HCT116 (cell line): ENCODE measurements at regions not wholly inside any gene's neighbourhood (a gene's known extent, or its start where the extent isn't known, plus 50 kb on each side); places are given as distances from the start of the nearest gene placed in this dataset.

Source experiments
- ATAC-seq: fragments of 200-7000 bp; cut with Tn5 transposase; 2 replicates; pipeline ENCODE4 v1.9.1; 2020; ENCODE audit warnings: mild to moderate bottlenecking, moderate library complexity
- BruUV-seq: library from RNA; stranded (reverse); fragments of 400-500 nt; replicated peaks from 2 replicates; lab custom pipeline; 2021; lab: Mats Ljungman, UMichigan
- CTCF ChIA-PET: fragments of 300-600 bp; sonication (Branson Sonifier 250); formaldehyde crosslinking; loops from one replicate; lab custom pipeline; 2021; ENCODE audit warnings: antibody characterized with exemption; lab: Charles Lee
- POLR2A ChIA-PET: fragments of 300-600, 350-600 bp; sonication (Branson Sonifier 250); formaldehyde crosslinking; loops from one replicate; lab custom pipeline; 2021; ENCODE audit warnings: antibody characterized with exemption; lab: Charles Lee
- RAD21 ChIA-PET, 2 experiments: fragments of 300-600 bp; sonication (Branson Sonifier 250); formaldehyde crosslinking; loops; one replicate each; lab custom pipeline; 2023; ENCODE audit warnings: low total read pairs in 2 of 2; ENCODE audit not compliant: uncharacterized antibody in 2 of 2, unreplicated experiment in 2 of 2, low non-redundant PET in 1 of 2; lab: Charles Lee
- DNase-seq: peaks from one replicate; pipeline ENCODE4 v3.0.0-alpha.2; 2010; ENCODE audit warnings: low read depth, low spot score
- H2AFZ ChIP-seq: fragments of 200-600 bp; shearing (Covaris generic), sonication (generic); 2 replicates; pipeline ENCODE4 v1.6.1; 2017; ENCODE audit warnings: low read depth, mixed run types, mixed read lengths, antibody characterized with exemption, low read length; ENCODE audit not compliant: poor library complexity, severe bottlenecking
- H3K27ac ChIP-seq: 2 replicates; pipeline ENCODE4 v1.5.1; 2012; ENCODE audit warnings: low read depth, low read length
- H3K27me3 ChIP-seq: fragments of 200-600 bp; sonication (generic); 2 replicates; pipeline ENCODE4 v1.6.1; 2016; ENCODE audit warnings: mixed run types, low read length, mixed read lengths; ENCODE audit not compliant: insufficient read depth
- H3K36me3 ChIP-seq, 2 experiments: fragments of 200-500 bp in 1 of 2; fragments of 200-600 bp in 1 of 2; sonication (Bioruptor generic) in 1 of 2; sonication (generic) in 1 of 2; 2 replicates each; pipeline versions ENCODE4 v1.5.1 to v1.6.1; 2014 to 2016; ENCODE audit warnings: low read length in 2 of 2, inconsistent platforms in 1 of 2, mixed read lengths in 1 of 2, mixed run types in 1 of 2; ENCODE audit not compliant: insufficient read depth in 2 of 2, control insufficient read depth in 1 of 2
- H3K4me1 ChIP-seq, 2 experiments: fragments of 200-600 bp in 1 of 2; sonication (generic) in 1 of 2; 2 replicates each; pipeline versions ENCODE4 v1.5.1 to v1.6.1; 2012 to 2017; ENCODE audit warnings: low read length in 2 of 2, inconsistent platforms in 1 of 2, mild to moderate bottlenecking in 1 of 2, mixed read lengths in 1 of 2, mixed run types in 1 of 2, moderate library complexity in 1 of 2; ENCODE audit not compliant: insufficient read depth in 2 of 2, control insufficient read depth in 1 of 2
- H3K4me2 ChIP-seq: fragments of 200-600 bp; sonication (generic); 2 replicates; pipeline ENCODE4 v1.6.1; 2017; ENCODE audit warnings: mixed run types, low read length, mixed read lengths
- H3K4me3 ChIP-seq, 2 experiments: fragments of 200-600 bp in 1 of 2; sonication (generic) in 1 of 2; replicated peaks in 1 of 2; 2 replicates each; pipeline ENCODE4 v1.5.1; 2011 to 2016; ENCODE audit warnings: low read length in 2 of 2, control low read depth in 1 of 2, low read depth in 1 of 2, mild to moderate bottlenecking in 1 of 2, mixed read lengths in 1 of 2, mixed run types in 1 of 2
- H3K79me2 ChIP-seq: fragments of 200-600 bp; sonication (generic); 2 replicates; pipeline ENCODE4 v1.6.1; 2017; ENCODE audit warnings: mild to moderate bottlenecking, mixed run types, low read length, moderate library complexity, mixed read lengths; ENCODE audit not compliant: insufficient read depth
- H3K9ac ChIP-seq: fragments of 200-600 bp; sonication (generic); 2 replicates; pipeline ENCODE4 v1.6.1; 2016; ENCODE audit warnings: low read length, mixed read lengths
- H3K9me2 ChIP-seq: fragments of 200-600 bp; sonication (generic), shearing (Covaris generic); 2 replicates; pipeline ENCODE4 v1.6.1; 2017; ENCODE audit warnings: mixed run types, mild to moderate bottlenecking, moderate library complexity; ENCODE audit not compliant: insufficient read depth
- H3K9me3 ChIP-seq, 2 experiments: fragments of 200-500 bp in 1 of 2; fragments of 200-600 bp in 1 of 2; sonication (Bioruptor generic) in 1 of 2; sonication (generic) in 1 of 2; 2 replicates each; pipeline ENCODE4 v1.6.1; 2014 to 2017; ENCODE audit warnings: low read length in 2 of 2, mixed read lengths in 2 of 2, inconsistent platforms in 1 of 2, low read depth in 1 of 2, mild to moderate bottlenecking in 1 of 2, mixed run types in 1 of 2, moderate library complexity in 1 of 2; ENCODE audit not compliant: control insufficient read depth in 1 of 2, insufficient read depth in 1 of 2
- H4K20me1 ChIP-seq: fragments of 200-600 bp; sonication (generic), shearing (Covaris generic); 2 replicates; pipeline ENCODE4 v1.6.1; 2017; ENCODE audit warnings: mixed run types, mild to moderate bottlenecking, moderate library complexity; ENCODE audit not compliant: insufficient read depth
- ATF3 ChIP-seq: IDR thresholded peaks from 2 replicates; pipeline ENCODE4 v1.6.1; 2012
- CEBPB ChIP-seq: IDR thresholded peaks from 2 replicates; pipeline ENCODE4 v1.6.1; 2012; ENCODE audit warnings: low read depth
- CTCF ChIP-seq, 3 experiments: fragments of 200-600 bp in 1 of 3; sonication (generic) in 1 of 3; IDR thresholded peaks in 2 of 3; conservative IDR thresholded peaks in 1 of 3; 2 replicates each; pipeline ENCODE4 v1.5.1; 2012 to 2017; ENCODE audit warnings: low read depth in 2 of 3, low read length in 2 of 3, antibody characterized with exemption in 1 of 3, borderline replicate concordance in 1 of 3, control low read depth in 1 of 3, mild to moderate bottlenecking in 1 of 3, mixed read lengths in 1 of 3, mixed run types in 1 of 3, moderate library complexity in 1 of 3; ENCODE audit not compliant: insufficient read depth in 1 of 3
- EGR1 ChIP-seq: IDR thresholded peaks from 2 replicates; pipeline ENCODE4 v1.6.1; 2012; ENCODE audit warnings: low read depth
- ELF1 ChIP-seq: IDR thresholded peaks from 2 replicates; pipeline ENCODE4 v1.6.1; 2012; ENCODE audit warnings: low read depth, borderline replicate concordance
- EZH2phosphoT487 ChIP-seq: fragments of 200-600 bp; IDR thresholded peaks from 2 replicates; pipeline ENCODE4 v1.6.1; 2018; ENCODE audit warnings: antibody characterized with exemption, borderline replicate concordance
- JUND ChIP-seq: IDR thresholded peaks from 2 replicates; pipeline ENCODE4 v1.6.1; 2012
- MAX ChIP-seq: IDR thresholded peaks from 2 replicates; pipeline ENCODE4 v1.6.1; 2012
- POLR2A ChIP-seq: IDR thresholded peaks from 2 replicates; pipeline ENCODE4 v1.7.0; 2011; ENCODE audit warnings: borderline replicate concordance; ENCODE audit not compliant: insufficient read depth, insufficient read length; ENCODE audit errors: extremely low read depth
- POLR2AphosphoS5 ChIP-seq: IDR thresholded peaks from 2 replicates; pipeline ENCODE4 v1.6.1; 2011; ENCODE audit warnings: mild to moderate bottlenecking, low read depth, low read length, moderate library complexity
- SRF ChIP-seq: IDR thresholded peaks from 2 replicates; pipeline ENCODE4 v1.6.1; 2012; ENCODE audit warnings: low read depth
- YY1 ChIP-seq: IDR thresholded peaks from 2 replicates; pipeline ENCODE4 v1.6.1; 2011; ENCODE audit warnings: low read length, low read depth, moderate library complexity, mild to moderate bottlenecking; ENCODE audit not compliant: insufficient replicate concordance; ENCODE audit errors: extremely low read depth
- ZBTB33 ChIP-seq: IDR thresholded peaks from 2 replicates; pipeline ENCODE4 v1.6.1; 2011; ENCODE audit warnings: mild to moderate bottlenecking, low read length, moderate library complexity; ENCODE audit not compliant: insufficient replicate concordance; ENCODE audit errors: extremely low read depth
- intact Hi-C: fragments of 100-400 bp; cut with micrococcal nuclease; formaldehyde crosslinking; loops from 2 replicates; pipeline ENCODE4 v1.10.0; 2022

GRCh38 chr16:59259950-59260319, 525.8 kb upstream of the GOT2 start:
- intact Hi-C loops, result no loop called here
- no peaks in the 10 kb centered on the region for H4K20me1 ChIP-seq
- ChIA-PET RAD21 (no interaction called here), POLR2A (no interaction called here), CTCF (no interaction called here)
- no peak overlapping the region for H3K4me2 ChIP-seq
- no peaks in the 10 kb centered on the region for H3K4me1 ChIP-seq
- H3K79me2 ChIP-seq, result no peaks in the 10 kb centered on the region
- TF ChIP-seq POLR2AphosphoS5 (no peak), CTCF (IDR thresholded peaks at IDR 0.05 in 2 of 3, conservative IDR thresholded peaks at IDR 0.05 in 1 of 3; ENCODE audit: borderline replicate concordance in 1 of 3, insufficient read depth in 1 of 3, low read depth in 2 of 3, low read length in 2 of 3) (no peak), SRF (no peak), ZBTB33 (no peak), MAX (no peak), JUND (no peak), POLR2A (no peak), CEBPB (no peak), YY1 (no peak), EZH2phosphoT487 (no peak), EGR1 (no peak), ATF3 (no peak), ELF1 (no peak)
- BruUV-seq, result no TSS peak
- H3K27ac ChIP-seq, result no peak overlapping the region
- no peak for DNase-seq
- H3K9me3 ChIP-seq, result peaks cover 8 to 22% of the 10 kb centered on the region in 2 experiments; a peak in 3 of 4 replicates
- H3K36me3 ChIP-seq, result no peaks in the 10 kb centered on the region
- ATAC-seq, result no peak
- no peaks in the 10 kb centered on the region for H3K9me2 ChIP-seq
- no peak overlapping the region for H3K4me3 ChIP-seq
- H2AFZ ChIP-seq, result no peak overlapping the region
- no peaks in the 10 kb centered on the region for H3K27me3 ChIP-seq
- no peak overlapping the region for H3K9ac ChIP-seq
